H1 (cell line): ENCODE measurements at regions not wholly inside any gene's neighbourhood (a gene's known extent, or its start where the extent isn't known, plus 50 kb on each side); places are given as distances from the start of the nearest gene placed in this dataset.

Experiments
- CTCF ChIA-PET: fragments of 300-600 bp; sonication (Branson Sonifier 250); formaldehyde crosslinking; loops from one replicate; lab custom pipeline; 2021; ENCODE audit not compliant: partially characterized antibody; lab: Charles Lee
- POLR2A ChIA-PET: fragments of 300-600 bp; sonication (Branson Sonifier 250); formaldehyde crosslinking; loops from one replicate; lab custom pipeline; 2021; ENCODE audit warnings: inconsistent platforms; ENCODE audit not compliant: partially characterized antibody; lab: Charles Lee
- DNase-seq, 2 experiments: peaks; one replicate each; pipeline versions ENCODE4 v3.0.0 to v3.0.0-alpha.2; 2010 to 2022; ENCODE audit warnings: low spot score in 2 of 2, low read depth in 1 of 2, mixed read lengths in 1 of 2
- FAIRE-seq: peaks from 2 replicates; lab custom pipeline; 2011; peaks lifted over from hg19 to GRCh38; lab: Jason Lieb, UNC
- H2AFZ ChIP-seq: 2 replicates; pipeline ENCODE4 v1.8.1; 2012; ENCODE audit warnings: low read length, inconsistent platforms
- H2AK5ac ChIP-seq: 2 replicates; pipeline ENCODE4 v1.6.1; 2013; ENCODE audit warnings: low read depth, low read length
- H2BK120ac ChIP-seq: replicated peaks from 2 replicates; pipeline ENCODE3; 2013; ENCODE audit warnings: low read depth, low read length, inconsistent platforms
- H2BK12ac ChIP-seq: 2 replicates; pipeline ENCODE4 v1.6.1; 2013; ENCODE audit warnings: low read depth, low read length
- H2BK15ac ChIP-seq: 2 replicates; pipeline ENCODE4 v1.6.1; 2013; ENCODE audit warnings: low read length
- H2BK20ac ChIP-seq: 2 replicates; pipeline ENCODE4 v1.6.1; 2013; ENCODE audit warnings: low read length
- H2BK5ac ChIP-seq: 2 replicates; pipeline ENCODE4 v1.6.1; 2013; ENCODE audit warnings: low read depth, low read length
- H3K14ac ChIP-seq: 2 replicates; pipeline ENCODE4 v1.6.1; 2013; ENCODE audit warnings: inconsistent platforms; ENCODE audit not compliant: insufficient read length
- H3K18ac ChIP-seq: 2 replicates; pipeline ENCODE4 v1.6.1; 2013; ENCODE audit warnings: low read length; ENCODE audit errors: extremely low read depth
- H3K23ac ChIP-seq: 2 replicates; pipeline ENCODE4 v1.6.1; 2013; ENCODE audit warnings: inconsistent platforms; ENCODE audit not compliant: insufficient read length
- H3K23me2 ChIP-seq: 2 replicates; pipeline ENCODE4 v1.6.1; 2013; ENCODE audit warnings: low read depth, low read length
- H3K27ac ChIP-seq: 2 replicates; pipeline ENCODE4 v1.6.1; 2011; ENCODE audit warnings: low read depth, low read length, inconsistent platforms
- H3K27me3 ChIP-seq, 4 experiments: replicated peaks in 1 of 4; 1 replicate in 1 of 4; 2 replicates in 3 of 4; pipeline versions ENCODE4 v1.6.1 to v1.8.1; 2011 to 2013; ENCODE audit warnings: low read length in 3 of 4, mild to moderate bottlenecking in 3 of 4, inconsistent platforms in 2 of 4, mixed read lengths in 2 of 4, moderate library complexity in 1 of 4; ENCODE audit not compliant: control insufficient read depth in 3 of 4, insufficient read depth in 3 of 4; ENCODE audit errors: extremely low read depth in 1 of 4
- H3K36me3 ChIP-seq, 4 experiments: 2 replicates each; pipeline versions ENCODE4 v1.6.1 to v1.8.1; 2011 to 2013; ENCODE audit warnings: mild to moderate bottlenecking in 4 of 4, low read length in 3 of 4, moderate library complexity in 2 of 4, control low read depth in 1 of 4, inconsistent platforms in 1 of 4; ENCODE audit not compliant: insufficient read depth in 4 of 4, control insufficient read depth in 2 of 4
- H3K4ac ChIP-seq: replicated peaks from 2 replicates; pipeline ENCODE3; 2013; ENCODE audit warnings: low read length, low read depth, mixed read lengths, inconsistent platforms; ENCODE audit not compliant: insufficient read length
- H3K4me1 ChIP-seq, 4 experiments: replicated peaks in 1 of 4; 1 replicate in 1 of 4; 2 replicates in 3 of 4; pipeline versions ENCODE4 v1.6.1 to v1.8.1; 2011 to 2013; ENCODE audit warnings: low read length in 3 of 4, inconsistent platforms in 2 of 4, mixed read lengths in 1 of 4; ENCODE audit not compliant: insufficient read depth in 4 of 4, control insufficient read depth in 3 of 4
- H3K4me2 ChIP-seq, 2 experiments: 2 replicates each; pipeline versions ENCODE4 v1.6.1 to v1.8.1; 2011 to 2013; ENCODE audit warnings: low read depth in 2 of 2, low read length in 2 of 2, control low read depth in 1 of 2, inconsistent platforms in 1 of 2, mild to moderate bottlenecking in 1 of 2; ENCODE audit not compliant: insufficient read depth in 1 of 2
- H3K4me3 ChIP-seq, 4 experiments: fragments of 200-600, 300-600 bp in 1 of 4; sonication (generic), shearing (Covaris generic), sonication (Bioruptor Twin) in 1 of 4; 2 replicates each; pipeline versions ENCODE4 v1.5.1 to v1.8.1; 2011 to 2016; ENCODE audit warnings: low read length in 4 of 4, low read depth in 3 of 4, control low read depth in 2 of 4, inconsistent platforms in 2 of 4, mild to moderate bottlenecking in 2 of 4, mixed read lengths in 1 of 4, moderate library complexity in 1 of 4; ENCODE audit not compliant: insufficient read depth in 2 of 4; ENCODE audit errors: extremely low read depth in 1 of 4
- H3K56ac ChIP-seq: replicated peaks from 2 replicates; pipeline ENCODE3; 2013; ENCODE audit warnings: low read depth, mild to moderate bottlenecking, mixed read lengths, low read length, inconsistent platforms; ENCODE audit not compliant: insufficient read length
- H3K79me1 ChIP-seq: 2 replicates; pipeline ENCODE4 v1.6.1; 2013; ENCODE audit warnings: low read depth, low read length, control low read depth
- H3K79me2 ChIP-seq, 2 experiments: 2 replicates each; pipeline versions ENCODE4 v1.6.1 to v1.8.1; 2012 to 2013; ENCODE audit warnings: low read length in 2 of 2, mild to moderate bottlenecking in 2 of 2, inconsistent platforms in 1 of 2; ENCODE audit not compliant: insufficient read depth in 2 of 2, control insufficient read depth in 1 of 2
- H3K9ac ChIP-seq, 4 experiments: replicated peaks in 1 of 4; 1 replicate in 1 of 4; 2 replicates in 3 of 4; pipeline versions ENCODE4 v1.6.1 to v1.8.1; 2011 to 2013; ENCODE audit warnings: low read depth in 3 of 4, low read length in 3 of 4, control low read depth in 2 of 4, mild to moderate bottlenecking in 2 of 4, moderate library complexity in 2 of 4, inconsistent platforms in 1 of 4; ENCODE audit errors: extremely low read depth in 1 of 4
- H3K9me3 ChIP-seq, 2 experiments: 2 replicates each; pipeline versions ENCODE4 v1.6.1 to v1.8.1; 2012 to 2013; ENCODE audit warnings: mild to moderate bottlenecking in 2 of 2, moderate library complexity in 2 of 2, control low read depth in 1 of 2, inconsistent platforms in 1 of 2, low read depth in 1 of 2, low read length in 1 of 2, mixed read lengths in 1 of 2; ENCODE audit not compliant: insufficient read depth in 2 of 2
- H4K20me1 ChIP-seq, 2 experiments: replicated peaks in 1 of 2; 2 replicates each; pipeline versions ENCODE3 to v1.8.1; 2011 to 2013; ENCODE audit warnings: inconsistent platforms in 2 of 2, low read length in 2 of 2, mild to moderate bottlenecking in 1 of 2; ENCODE audit not compliant: insufficient read depth in 2 of 2, control insufficient read depth in 1 of 2
- H4K5ac ChIP-seq: 2 replicates; pipeline ENCODE4 v1.6.1; 2013; ENCODE audit warnings: low read length, low read depth, mixed read lengths, inconsistent platforms; ENCODE audit not compliant: insufficient read length
- H4K8ac ChIP-seq: 2 replicates; pipeline ENCODE4 v1.8.0; 2013; ENCODE audit warnings: mild to moderate bottlenecking, moderate library complexity, low read length, inconsistent platforms; ENCODE audit not compliant: insufficient read depth; ENCODE audit errors: extremely low read depth
- H4K91ac ChIP-seq: replicated peaks from 2 replicates; pipeline ENCODE3; 2013; ENCODE audit warnings: low read length, mixed read lengths, inconsistent platforms; ENCODE audit not compliant: insufficient read length
- CREB1 ChIP-seq: IDR thresholded peaks from 2 replicates; pipeline ENCODE4 v1.6.1; 2012; ENCODE audit warnings: inconsistent platforms
- SP1 ChIP-seq: IDR thresholded peaks from 2 replicates; pipeline ENCODE4 v1.6.1; 2011; ENCODE audit warnings: low read depth, low read length
- WGBS, 2 experiments: shearing (Covaris generic) in 1 of 2; methylation state at CpG; one replicate each; pipeline versions ENCODE4 v1.1.6 to v1.1.7; 2013 to 2015; ENCODE audit warnings: low lambda C conversion rate in 2 of 2, mixed read lengths in 2 of 2, inconsistent platforms in 1 of 2, low coverage in 1 of 2, missing lambda C conversion rate in 1 of 2; ENCODE audit not compliant: insufficient replicate concordance in 2 of 2, insufficient coverage in 1 of 2, insufficient read length in 1 of 2; ENCODE audit errors: extremely low coverage in 1 of 2, missing lambda C conversion rate in 1 of 2; 5-methylcytosine and 5-hydroxymethylcytosine counted together

DNA sequence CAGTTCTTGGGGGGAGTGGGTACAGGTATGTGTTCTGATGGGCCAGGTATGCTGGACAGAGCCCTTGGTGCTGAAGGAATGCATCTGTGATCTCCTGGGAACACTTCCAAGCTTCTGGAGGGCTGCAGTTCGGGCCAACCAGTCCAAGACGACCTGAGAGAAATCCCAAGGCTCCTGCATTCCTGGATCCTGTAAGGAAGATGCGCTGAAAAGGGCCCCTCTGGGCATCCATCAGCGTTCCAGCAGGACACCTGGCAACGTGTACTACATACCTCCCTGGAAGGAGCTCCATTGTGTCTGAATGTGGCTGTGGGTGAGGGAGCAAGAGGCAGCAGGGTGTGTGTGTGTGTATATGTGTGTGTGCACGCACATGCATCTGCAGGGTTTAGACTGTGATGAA lies 144.7 kb downstream of the FAM43A start:
- Histone ChIP-seq H3K23me2 (no peaks in the 10 kb centered on the region), H2BK120ac (no peak overlapping the region), H2BK5ac (no peak overlapping the region), H3K4me2 (no peak overlapping the region), H3K14ac (no peak overlapping the region), H3K56ac (no peak overlapping the region), H3K4me1 (no peaks in the 10 kb centered on the region), H3K79me1 (no peaks in the 10 kb centered on the region), H4K8ac (no peak overlapping the region), H3K27me3 (no peaks in the 10 kb centered on the region), H3K18ac (no peak overlapping the region), H4K5ac (no peak overlapping the region), H3K9me3 (no peaks in the 10 kb centered on the region)
- POLR2A ChIA-PET, result no interaction called here
- TF ChIP-seq CREB1, result no peak
- no peak for TF ChIP-seq SP1
- TF ChIP-seq, all 59 proteins: peak for 0
- no peak overlapping the region for H2AFZ ChIP-seq
- no peak overlapping the region for H2BK12ac ChIP-seq
- no peak overlapping the region for H3K9ac ChIP-seq
- H3K23ac ChIP-seq, result no peak overlapping the region
- H3K36me3 ChIP-seq, result no peaks in the 10 kb centered on the region
- DNase-seq (no peak), FAIRE-seq (no peak)
- H4K20me1 ChIP-seq, result no peaks in the 10 kb centered on the region
- no peak overlapping the region for H4K91ac ChIP-seq
- 78% methylated on average over 6 of the region's 6 CpGs; no CpG with 5 or more reads in 1 of the 2 experiments for WGBS, 2 experiments
- no peaks in the 10 kb centered on the region for H3K79me2 ChIP-seq
- H3K27ac ChIP-seq, result no peak overlapping the region
- H2BK15ac ChIP-seq, result no peak overlapping the region
- CTCF ChIA-PET, result interaction anchor here (0.7 to 1.5 kb wide), 4 partner anchors 12 to 148 kb away, joined by 3 to 5 read pairs (median 4); no protein-coding TSS in a partner anchor
- no peak overlapping the region for H3K4me3 ChIP-seq
- no peak overlapping the region for H2BK20ac ChIP-seq
- no peak overlapping the region for H2AK5ac ChIP-seq
- no peak overlapping the region for H3K4ac ChIP-seq
